ENCODE measurements at regions not wholly inside any gene's neighbourhood (a gene's known extent, or its start where the extent isn't known, plus 50 kb on each side); places are given as distances from the start of the nearest gene placed in this dataset.

DNA sequence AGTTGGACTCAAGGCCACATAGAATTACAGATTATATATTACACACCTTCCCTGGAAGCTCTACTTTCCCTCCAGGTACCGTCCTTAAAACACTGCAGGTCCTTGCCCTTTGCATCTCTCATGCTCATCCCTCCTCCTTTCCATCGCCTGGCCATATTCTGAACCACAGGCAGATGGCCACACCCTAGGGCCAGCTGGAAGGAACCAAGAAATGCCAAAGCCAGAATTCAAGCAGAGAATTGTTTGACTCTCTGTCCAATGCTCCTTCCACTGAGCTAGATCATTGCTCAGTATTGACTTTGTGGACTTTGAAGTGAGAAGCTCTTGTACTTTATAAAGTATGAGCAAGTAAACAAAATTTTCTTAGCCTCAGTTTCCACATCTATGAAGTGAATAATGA lies 170.3 kb upstream of the SLC24A5 start:
- DNase-seq = no peak

DNA sequence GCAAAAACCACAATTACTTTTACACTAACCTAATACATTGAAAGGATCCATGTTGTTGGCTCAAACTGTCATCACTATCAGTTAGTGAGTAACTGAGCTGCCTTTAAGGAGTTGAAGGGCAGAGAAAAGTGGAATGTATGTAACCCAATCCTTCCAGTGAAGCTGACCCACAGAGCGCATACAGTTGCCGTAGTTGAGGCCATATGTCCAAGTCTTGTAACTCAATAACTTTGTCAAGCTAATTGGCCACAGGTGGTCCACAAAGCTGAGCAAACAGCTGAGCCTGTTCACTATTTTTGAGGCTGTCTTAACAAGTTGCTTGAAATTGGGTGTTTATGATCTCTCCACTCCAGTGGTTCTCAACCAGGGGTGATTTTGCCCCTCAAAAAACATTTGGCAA lies 169.0 kb upstream of the SLC24A5 start:
- DNase-seq = no peak

DNA sequence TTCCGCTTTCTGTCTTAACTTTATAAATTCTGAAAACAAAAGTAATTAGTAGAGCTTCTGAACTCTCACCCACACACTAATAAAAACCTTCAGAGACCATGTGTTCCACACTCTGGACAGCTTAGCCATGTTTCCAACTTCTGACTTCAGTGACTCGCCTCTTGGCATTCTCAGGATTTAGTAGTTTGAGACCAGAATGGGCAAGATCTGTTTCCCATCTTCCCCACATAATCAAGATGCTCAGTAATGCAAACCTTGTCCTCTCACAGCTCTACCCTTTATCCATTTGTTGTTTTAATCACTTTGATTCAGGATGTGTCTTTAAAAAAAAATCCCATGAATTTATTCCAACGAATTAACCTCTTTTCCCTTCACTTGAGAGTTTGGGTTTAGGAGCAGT lies 166.6 kb upstream of the SLC24A5 start:
- no peak for DNase-seq

DNA sequence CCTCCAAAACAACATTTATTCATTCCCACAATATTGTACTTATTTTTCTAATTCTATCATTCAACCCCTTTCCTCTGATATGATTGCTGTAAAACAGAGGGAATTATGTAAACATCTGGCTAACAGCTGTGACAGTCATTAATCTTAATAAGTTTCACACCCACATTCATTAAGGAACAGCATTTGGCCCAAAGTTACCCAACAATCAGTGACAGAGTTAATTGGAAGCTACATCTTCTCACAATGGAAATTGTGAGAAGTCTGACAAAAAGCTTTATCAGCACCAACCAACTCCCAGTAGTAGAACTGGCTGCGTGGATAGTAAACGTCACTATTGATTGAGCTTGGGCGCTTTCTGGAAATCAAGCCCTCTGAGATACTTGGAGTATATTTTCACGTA lies 165.8 kb upstream of the SLC24A5 start:
- no peak for DNase-seq

DNA sequence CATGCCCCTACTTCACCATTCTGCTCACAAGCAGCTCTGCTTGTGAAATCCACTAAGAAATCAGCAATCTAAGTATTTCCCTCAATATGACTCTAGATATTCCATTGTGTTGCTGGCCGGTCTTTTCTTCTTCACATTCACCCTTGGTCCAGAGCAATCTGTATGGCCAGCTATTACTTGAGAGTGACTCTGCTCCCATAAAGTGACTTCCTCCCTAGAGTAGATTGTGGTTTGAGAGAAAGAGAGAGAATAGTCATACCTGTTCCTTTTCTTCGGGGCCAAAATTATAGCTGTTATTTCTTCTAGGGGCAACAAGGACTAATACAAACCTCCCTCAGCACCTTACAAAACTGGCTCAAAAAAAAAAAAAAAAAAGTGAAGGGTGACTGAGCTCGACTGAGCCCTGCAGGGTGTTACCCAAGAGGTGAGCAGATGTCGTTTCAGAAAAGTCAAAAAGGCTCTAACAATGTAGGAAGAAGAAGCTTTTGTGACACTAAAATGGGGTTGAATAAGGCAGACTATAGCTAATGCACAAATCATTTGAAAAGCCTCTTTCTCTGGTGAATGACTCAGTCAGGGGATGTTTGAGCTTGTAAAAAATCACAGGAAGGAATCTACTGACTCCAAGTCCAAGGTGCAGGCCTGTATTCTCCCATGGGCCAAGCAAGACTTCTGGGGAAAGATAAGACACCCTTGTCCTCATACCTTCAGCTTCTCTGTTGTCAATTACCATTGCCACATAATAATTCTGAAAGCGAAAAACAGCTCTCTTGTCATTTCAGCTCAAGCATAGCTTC lies 161.0 kb upstream of the SLC24A5 start:
- DNase-seq = no peak

DNA sequence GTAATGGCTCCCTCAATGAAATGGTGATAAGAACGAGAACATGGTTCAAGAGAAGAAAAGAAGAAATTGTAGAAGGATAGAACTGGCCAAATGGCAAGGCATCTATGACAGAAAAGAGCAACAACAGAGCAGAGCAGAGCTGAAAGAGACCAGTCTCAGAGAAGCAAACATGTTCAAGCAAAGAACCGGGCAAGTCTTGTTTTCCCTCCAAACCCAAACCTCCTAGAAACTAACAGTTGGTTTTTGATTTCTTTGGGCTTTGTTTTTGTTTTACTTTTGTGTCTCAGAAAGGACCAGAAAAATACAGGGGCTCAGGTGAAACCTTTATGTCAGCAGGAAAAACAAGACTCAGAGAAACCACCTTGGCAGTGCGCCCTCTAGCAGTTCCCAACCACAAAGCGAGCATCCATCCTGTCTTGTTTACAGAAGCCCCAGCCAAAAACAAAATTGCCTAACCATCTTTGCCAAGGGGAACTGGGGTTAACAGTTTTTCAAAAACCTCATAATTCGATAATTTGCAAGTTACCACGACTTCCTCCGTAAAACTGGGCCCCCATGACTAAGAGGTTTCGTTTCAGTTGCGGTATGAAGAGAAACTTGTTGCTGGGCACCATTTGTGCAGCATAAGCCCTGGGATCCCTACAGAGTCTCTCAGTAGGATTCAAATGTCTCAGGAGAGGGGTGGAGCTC lies 159.2 kb upstream of the SLC24A5 start:
- DNase-seq = no peak

DNA sequence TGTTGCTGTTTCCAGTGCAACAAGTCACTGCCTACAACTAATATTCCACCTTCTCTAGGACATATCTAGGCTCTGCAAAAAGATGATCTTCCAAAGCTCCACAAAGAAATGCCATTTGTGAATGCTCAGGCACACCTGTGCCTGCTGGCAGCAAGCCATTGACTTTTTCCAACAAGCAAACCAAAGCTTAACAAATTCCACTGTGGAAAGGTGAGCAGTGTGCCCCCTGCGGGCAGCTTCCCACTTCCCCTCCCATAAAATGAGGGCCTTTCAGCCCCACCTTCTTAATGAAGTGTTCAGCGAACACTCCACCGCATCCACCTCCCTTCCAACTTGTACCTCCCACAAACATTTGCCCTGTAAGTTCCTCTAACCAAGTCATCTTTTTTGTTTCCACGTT lies 157.5 kb upstream of the SLC24A5 start:
- peak; percentile 81 for DNase-seq

DNA sequence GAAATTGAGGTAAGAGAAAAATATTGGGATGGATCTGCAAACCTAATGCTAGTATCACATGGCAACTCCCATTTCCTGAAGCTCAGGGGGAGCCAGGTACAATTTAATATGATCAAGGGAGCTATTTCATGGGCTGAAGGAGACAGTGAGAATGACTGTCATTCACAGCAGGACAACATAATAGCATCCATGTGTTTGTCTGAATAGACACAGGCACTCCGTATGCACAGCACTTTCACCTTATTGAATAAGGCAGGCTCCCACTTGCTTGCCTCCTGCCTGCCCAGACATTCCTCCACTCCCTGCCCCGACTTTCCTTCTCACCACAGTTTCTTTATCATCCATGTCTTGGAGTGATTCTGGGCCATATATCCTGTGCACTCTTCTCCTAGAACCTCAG lies 156.6 kb upstream of the SLC24A5 start:
- peak; percentile 58 for DNase-seq

DNA sequence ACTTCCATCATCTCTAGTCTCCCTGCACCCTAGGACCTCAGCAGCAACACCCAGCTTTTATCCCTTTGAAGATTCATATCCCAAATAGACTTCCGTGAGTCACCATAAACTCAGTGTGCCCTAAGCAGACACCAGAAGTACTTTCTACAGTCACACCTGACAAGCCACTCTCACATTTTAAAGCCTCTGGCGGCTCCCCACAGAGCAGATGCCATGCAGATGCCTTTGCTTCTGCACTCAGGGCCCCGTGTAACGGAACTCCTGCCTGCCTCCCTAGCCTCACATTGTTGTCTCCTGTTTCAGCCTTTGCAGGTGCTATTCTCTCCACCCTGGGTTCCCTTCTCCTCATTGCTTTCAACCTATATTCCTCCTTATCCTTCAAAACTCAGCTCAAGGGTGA lies 155.5 kb upstream of the SLC24A5 start:
- no peak for DNase-seq

DNA sequence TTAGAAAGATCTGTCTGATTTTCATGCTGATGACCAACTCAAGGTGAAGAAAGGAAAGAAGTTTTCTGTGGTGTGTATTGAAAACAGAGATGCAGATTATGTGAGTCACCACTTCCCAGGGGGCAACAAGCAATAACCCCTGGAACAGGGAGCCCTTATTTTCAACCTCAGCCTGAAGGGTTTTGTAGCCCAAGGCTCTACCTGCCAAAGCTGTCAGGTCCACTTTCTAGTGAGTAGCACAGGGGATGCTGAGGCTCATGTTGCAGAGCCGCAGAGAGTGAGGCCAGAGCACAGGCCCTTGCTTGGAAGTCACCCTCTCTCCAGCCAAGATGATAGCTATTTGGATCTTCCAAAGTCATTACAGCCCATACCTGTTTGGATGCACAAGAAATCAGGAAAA lies 152.2 kb upstream of the SLC24A5 start:
- DNase-seq = no peak

DNA sequence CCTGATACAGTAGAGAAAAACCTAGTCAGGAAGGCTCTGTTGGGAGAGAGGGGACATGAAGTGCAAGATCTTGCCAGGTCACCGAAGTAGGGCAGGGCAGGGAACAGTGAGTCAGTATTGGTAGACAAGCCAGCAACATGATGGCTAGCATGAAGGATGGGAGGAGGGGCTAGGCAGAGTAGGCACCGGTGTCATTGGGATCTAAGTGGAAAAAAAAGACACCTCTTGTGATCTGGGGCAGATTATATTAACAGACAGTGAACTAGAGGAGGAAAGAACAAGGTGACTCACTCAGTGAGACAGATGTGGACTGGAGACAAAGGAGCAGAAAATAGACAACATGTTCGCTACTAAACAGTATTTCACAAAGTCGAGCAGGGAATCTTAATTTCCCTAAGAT lies 149.2 kb upstream of the SLC24A5 start:
- no peak for DNase-seq

DNA sequence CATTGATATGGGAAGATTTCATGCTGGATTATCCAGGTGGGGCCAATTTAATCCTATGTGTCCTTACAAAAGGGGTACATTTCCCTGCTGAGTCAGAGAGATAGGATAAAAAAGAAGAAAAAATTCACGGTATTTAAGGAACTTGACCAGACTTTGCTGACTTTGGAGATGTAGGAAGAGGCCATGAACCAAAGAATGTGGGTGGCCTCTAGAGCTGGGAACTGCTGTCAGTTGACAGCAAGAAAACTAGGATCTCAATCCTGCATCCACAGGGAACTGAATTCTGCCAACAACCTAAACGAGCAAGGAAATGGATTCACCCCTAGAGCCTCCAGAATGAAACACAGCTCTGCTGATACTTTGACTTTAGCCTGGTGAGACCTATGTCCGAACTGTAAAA lies 148.1 kb upstream of the SLC24A5 start:
- DNase-seq = no peak

DNA sequence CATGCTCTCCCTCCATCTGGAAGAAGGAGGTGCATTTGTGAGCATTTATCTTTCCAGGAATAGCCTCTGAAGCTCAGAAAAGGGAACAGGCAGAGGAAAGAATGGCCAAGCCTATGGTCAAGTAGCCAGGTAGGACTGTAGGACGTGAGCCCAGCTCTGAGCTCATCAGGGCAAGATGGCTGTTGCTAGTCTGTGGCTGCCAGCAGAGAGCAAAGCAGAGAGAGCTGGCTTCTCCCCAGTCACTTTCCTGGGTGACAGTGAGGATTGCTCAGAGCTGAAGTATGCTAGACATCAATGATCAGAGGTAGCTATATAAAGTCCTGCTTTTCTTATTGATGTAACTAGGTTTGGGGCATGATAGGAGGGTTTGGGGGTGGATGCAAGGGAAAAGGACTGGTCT lies 146.1 kb upstream of the SLC24A5 start:
- no peak for DNase-seq

DNA sequence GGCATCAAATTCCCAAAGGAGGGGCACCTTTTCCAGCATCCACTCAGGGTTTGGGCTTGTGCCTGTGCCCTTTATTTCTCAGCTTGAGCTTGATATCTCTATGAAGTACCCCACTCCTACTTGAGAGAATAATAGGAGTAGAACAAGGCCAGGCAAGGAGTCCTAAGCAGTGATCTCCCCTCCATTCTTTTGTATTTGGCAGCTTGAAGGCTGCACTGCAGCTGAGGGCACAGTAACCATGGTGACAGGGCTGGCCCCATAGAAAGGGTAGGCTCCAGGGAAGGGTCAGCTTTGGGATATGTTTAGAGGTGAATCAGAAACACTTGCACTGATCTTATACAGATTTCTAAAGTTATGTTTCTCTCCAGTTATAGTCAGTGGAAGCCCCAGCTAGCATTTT lies 145.4 kb upstream of the SLC24A5 start:
- DNase-seq = peak; percentile 11

DNA sequence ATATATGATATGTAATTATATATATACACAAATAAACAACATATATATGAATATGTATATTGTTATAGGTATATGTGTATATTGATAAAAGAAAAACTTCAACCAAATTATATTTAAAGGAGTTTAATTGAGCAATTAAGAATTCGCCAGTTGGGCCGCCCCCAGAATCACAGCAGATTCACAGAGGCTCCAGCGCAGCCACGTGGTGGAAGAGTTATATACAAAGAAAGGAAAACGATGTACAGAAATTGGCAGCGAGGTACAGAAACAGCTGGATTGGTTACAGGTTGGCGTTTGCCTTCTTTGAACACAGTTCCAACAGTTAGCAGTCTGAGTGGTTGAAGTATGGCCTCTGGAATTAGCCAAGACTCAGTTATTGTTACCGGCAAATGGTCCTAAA lies 137.3 kb upstream of the SLC24A5 start:
- no peak for DNase-seq

DNA sequence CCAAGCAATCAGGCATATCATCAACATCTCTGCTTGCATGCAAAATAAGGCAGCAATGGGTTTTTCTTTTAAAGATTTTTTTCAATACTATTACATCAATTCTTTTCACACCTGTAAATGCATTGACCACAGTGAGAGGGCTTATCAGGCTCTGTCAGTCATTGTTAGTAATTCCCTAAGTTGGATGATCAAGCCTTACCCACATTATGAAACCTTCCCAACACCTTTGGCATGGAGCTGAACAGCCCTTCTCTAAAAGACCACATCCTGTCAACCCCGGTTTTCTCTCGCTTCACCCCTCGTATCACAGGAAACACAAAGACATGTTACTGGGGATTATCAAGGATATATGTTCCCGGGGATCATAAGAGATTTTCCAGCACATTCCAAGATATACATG lies 135.2 kb upstream of the SLC24A5 start:
- DNase-seq = no peak

DNA sequence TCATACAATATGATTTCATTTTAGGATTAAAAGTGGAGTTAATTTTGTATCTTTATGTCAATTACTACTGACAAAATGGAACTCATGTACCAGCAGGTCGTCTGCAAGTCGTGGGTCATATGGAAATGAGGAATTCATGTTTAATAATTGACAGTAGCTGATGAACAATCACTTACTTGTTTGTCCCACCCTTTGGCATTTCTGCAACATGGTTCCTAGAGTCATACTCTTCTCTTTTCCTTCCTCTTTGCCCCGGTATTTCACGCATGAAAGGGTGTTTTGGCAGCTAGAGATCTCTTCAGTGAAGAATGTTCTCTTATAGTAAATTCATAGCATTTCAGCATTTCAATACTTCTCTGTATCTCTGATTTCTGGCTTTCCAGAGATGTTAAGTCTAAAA lies 133.3 kb upstream of the SLC24A5 start:
- DNase-seq = no peak

DNA sequence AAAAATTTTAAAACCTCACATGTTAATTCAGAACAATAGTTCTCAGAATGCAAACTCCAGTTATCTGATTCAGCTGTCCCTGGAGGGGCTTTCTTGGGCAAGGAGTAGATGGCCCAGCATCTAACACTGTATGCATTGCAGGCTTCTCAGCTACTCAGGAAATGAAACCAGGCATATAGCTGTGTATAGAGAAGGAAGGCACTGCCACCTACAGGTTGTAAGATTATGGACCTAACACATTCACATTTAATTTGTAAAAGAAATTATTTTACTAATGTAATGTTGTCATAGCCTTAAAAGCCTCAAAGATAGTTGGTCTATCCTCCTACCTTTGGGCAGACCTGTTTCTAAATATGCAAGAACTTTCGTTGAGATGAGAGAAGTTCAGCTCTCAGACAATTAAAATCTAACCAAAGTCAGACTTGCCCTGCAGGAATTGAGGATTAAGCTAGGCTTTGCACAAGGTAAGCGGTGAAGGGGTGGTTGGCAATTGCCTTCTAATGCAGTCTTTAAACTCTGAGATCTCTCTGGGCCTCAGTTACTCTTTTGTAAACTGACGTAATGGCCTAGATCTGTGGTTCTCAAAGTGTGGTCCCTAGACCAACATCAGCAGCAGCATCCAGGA lies 132.8 kb upstream of the SLC24A5 start:
- peak; percentile 71 for DNase-seq

DNA sequence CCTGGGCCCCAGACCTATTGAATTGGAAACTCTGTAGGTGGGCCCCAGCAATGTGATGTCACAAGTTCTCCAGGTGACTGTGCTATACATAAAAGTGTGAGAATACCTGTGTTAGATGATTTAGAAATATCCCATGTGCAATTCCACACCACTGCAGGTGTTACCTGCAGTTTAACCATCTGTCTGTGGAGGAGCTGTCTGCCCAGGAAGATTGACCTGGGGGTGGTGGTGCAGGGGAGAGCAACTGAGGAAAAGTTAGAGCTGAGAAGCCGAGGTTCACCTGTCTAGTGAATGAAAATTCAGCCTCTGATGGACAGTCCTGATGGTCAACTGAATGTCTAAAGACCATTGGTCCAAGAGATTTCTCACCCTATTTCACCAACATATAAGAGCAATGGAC lies 132.2 kb upstream of the SLC24A5 start:
- no peak for DNase-seq

DNA sequence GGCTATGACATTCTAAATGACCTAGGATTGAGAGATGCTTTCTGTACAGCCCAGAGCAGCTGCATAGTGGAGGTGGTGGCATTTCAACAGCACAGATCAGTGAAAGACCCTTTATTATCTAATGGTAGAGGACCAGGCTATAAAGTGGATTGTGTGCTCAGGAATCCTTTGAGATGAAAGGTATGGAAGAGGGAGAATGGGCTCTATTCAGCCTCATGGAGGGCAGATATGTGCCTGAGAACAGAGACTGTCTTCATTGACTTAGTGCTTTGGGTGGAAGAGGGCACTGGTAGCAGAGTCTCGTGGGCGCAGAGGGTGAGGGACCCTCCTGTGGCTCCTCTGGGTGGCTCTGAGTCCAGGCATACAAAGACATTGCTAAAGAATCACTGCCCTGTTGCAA lies 130.0 kb upstream of the SLC24A5 start:
- no peak for DNase-seq

DNA sequence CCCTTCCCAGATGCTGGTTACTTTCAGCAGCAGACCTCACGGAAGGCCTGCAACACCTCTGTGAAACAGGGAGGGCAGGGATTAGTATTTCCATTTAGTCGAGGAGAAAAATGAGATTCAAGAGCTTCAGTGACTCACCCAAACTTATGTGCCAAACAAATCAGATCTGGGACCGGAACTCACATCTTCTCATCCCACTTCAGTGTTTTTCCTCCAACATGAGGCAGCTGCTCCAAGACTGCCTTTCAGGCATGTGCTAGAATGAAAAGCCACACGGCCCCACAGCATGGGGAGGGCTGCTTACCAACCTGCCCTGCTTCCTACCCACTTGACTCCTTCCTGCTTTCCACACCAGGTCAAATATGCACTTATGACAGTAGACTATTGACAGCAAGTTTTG lies 129.4 kb upstream of the SLC24A5 start:
- DNase-seq = no peak

DNA sequence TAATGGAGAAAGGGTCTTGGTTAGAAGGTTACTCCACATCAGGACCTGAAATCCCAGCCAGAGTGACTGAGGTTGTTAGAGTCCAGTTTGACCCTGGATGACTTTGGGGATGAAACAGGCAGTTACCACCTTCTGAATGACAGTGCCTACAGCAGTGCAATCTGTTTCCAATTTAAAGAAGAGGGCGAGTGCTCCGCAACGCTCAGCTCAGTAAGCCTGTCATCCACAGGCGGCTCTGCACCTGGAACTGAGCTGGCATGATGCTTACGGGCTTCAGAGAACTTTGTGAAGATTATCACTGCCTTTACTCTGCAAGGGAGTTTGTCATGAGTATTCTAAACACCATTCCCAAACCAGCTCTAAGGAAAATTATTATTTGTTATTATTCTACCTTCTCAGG lies 127.7 kb upstream of the SLC24A5 start:
- no peak for DNase-seq

DNA sequence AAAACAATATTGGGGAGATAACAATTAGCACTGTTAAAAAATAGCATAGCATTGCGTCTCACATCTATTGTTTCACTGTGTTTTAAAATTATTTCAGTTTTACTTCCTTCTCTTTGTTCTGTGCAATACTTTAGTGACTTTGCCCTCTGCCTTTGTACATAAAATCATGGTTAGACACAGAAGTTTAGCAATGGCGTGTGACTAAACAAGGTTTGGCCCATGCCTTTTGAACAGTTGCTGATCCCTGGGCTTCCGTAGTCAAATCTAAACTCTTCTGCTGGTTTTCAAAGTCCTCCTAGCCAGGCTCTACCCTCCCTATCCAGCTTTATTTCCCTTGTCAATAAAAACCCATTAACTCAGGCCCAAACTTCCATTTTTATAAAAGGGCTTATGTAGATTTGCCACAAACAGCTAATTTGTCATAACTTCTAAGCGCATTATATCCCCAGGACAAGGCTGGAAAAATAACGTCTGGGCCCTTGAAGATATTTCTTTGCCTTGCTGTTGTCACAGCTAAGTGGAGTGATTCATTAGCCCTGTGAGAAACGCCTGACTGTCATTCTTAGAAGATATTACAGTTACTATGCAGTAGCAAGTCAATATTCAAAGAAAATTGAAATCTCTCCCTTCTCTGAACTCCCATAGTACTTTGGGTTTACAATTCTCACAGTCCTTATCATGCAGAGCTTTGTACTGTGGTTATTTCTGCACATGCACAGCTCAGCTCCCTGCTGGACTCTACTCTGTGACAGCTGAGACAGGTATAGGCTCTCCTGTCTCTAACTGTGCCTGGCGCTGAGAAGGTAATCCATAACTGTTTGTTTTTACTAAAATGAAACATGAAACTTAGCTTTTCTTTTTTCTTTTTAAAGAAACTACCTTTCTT lies 123.4 kb upstream of the SLC24A5 start:
- DNase-seq = no peak

Data from NCI-H345 (cell line).